Breast epithelium (tissue), 4 donors: ENCODE measurements at regions not wholly inside any gene's neighbourhood (a gene's known extent, or its start where the extent isn't known, plus 50 kb on each side); places are given as distances from the start of the nearest gene placed in this dataset.

Source experiments
- DNase-seq, 2 donors: peaks; one replicate each; pipeline ENCODE4 v3.0.0-alpha.2; 2019; ENCODE audit warnings: low spot score in 2 of 2
- H3K27ac ChIP-seq, 2 donors: fragments of 200-600 bp; sonication (generic) in 1 of 2; one replicate each; pipeline ENCODE4 v1.5.1; 2016 to 2019; ENCODE audit warnings: mild to moderate bottlenecking in 1 of 2
- H3K27me3 ChIP-seq, 2 donors: fragments of 200-600 bp; sonication (generic) in 1 of 2; one replicate each; pipeline versions ENCODE4 v1.5.1 to v1.6.0; 2017 to 2019; ENCODE audit warnings: control low read depth in 1 of 2, mild to moderate bottlenecking in 1 of 2
- H3K36me3 ChIP-seq: fragments of 200-600 bp; one replicate; pipeline ENCODE4 v1.5.1; 2019
- H3K4me1 ChIP-seq, 2 donors: fragments of 200-600 bp; sonication (generic); one replicate each; pipeline ENCODE4 v1.5.1; 2016 to 2019; ENCODE audit warnings: control low read depth in 1 of 2
- H3K4me3 ChIP-seq, 3 donors: fragments of 200-600 bp; sonication (generic); 1 replicate in 2 of 3; 2 replicates in 1 of 3; pipeline ENCODE4 v1.5.1; 2016 to 2019; ENCODE audit warnings: mild to moderate bottlenecking in 3 of 3, moderate library complexity in 2 of 3
- H3K9me3 ChIP-seq, 2 donors: fragments of 200-600 bp; sonication (generic) in 1 of 2; one replicate each; pipeline ENCODE4 v1.5.1; 2016 to 2019; ENCODE audit warnings: control low read depth in 1 of 2
- POLR2A ChIP-seq: fragments of 450-650 bp; IDR thresholded peaks from one replicate; pipeline ENCODE4 v1.6.1; 2016; ENCODE audit warnings: antibody characterized with exemption, mild to moderate bottlenecking, moderate library complexity
- POLR2AphosphoS5 ChIP-seq, 3 donors: sonication (generic); formaldehyde crosslinking; IDR thresholded peaks; one replicate each; pipeline ENCODE4 v1.6.1; 2017; ENCODE audit warnings: antibody characterized with exemption in 3 of 3
- intact Hi-C: fragments of 100-400 bp; cut with DNase I; formaldehyde crosslinking; loops from one replicate; pipeline ENCODE4 v1.15.1; 2023; ENCODE audit warnings: low total_unique reads
- TF ChIP-seq, protein P1 (sequence below), 3 donors: fragments of 450-650 bp; IDR thresholded peaks; one replicate each; pipeline ENCODE4 v1.5.1; 2016 to 2017; ENCODE audit warnings: antibody characterized with exemption in 3 of 3, mild to moderate bottlenecking in 3 of 3, moderate library complexity in 3 of 3

DNA sequence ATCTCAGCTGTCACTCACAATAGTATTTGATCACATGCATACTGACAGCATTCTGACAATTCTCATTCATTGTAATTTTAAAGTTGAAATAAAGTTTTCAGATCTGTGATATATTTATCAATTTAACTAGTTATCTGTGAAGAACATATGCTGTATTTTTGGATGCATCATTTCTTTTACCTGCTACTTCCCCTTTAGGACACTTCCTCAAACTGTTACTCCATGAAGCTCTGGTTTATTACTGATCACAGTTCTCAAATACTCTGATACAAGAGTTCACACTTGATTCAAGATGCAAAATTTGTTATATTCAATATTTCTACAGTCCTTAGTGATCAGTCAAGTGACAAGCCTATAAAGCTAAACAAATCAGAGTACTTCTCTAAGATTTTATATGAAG lies 1655.2 kb downstream of the LRRC4C start:
- Histone ChIP-seq H3K36me3 (no peaks in the 10 kb centered on the region), H3K27ac (no peak overlapping the region), H3K4me3 (no peak overlapping the region), H3K27me3 (no peaks in the 10 kb centered on the region), H3K4me1 (no peaks in the 10 kb centered on the region), H3K9me3 (no peaks in the 10 kb centered on the region)
- intact Hi-C loops: no loop called here
- no peak for DNase-seq
- TF ChIP-seq POLR2AphosphoS5 (IDR thresholded peaks at IDR 0.05) (no peak), POLR2A (no peak)
- TF ChIP-seq, protein P1, sequence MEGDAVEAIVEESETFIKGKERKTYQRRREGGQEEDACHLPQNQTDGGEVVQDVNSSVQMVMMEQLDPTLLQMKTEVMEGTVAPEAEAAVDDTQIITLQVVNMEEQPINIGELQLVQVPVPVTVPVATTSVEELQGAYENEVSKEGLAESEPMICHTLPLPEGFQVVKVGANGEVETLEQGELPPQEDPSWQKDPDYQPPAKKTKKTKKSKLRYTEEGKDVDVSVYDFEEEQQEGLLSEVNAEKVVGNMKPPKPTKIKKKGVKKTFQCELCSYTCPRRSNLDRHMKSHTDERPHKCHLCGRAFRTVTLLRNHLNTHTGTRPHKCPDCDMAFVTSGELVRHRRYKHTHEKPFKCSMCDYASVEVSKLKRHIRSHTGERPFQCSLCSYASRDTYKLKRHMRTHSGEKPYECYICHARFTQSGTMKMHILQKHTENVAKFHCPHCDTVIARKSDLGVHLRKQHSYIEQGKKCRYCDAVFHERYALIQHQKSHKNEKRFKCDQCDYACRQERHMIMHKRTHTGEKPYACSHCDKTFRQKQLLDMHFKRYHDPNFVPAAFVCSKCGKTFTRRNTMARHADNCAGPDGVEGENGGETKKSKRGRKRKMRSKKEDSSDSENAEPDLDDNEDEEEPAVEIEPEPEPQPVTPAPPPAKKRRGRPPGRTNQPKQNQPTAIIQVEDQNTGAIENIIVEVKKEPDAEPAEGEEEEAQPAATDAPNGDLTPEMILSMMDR (IDR thresholded peaks at IDR 0.05): no peak

DNA sequence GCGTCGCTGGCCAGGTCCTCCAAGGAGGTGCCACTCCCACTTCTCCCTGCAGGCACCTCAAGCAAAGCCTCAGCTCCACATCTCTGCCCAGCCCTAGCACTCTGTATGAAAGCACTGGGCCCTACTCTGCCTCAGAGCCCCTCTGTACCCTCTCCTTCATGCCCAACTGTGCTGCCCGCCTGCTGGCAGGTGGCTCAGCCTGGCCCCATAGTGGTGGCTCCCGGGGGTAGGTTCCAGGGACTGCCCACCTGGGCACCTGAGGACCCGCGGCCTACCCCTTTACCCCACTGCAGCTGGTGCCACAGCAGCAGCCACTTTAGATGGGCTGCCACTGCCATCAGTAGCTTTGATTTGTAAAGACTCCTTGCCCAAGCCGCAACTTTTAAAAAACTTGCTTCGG lies 1672.8 kb downstream of the LRRC4C start:
- Histone ChIP-seq H3K36me3 (no peaks in the 10 kb centered on the region), H3K9me3 (no peaks in the 10 kb centered on the region), H3K27me3 (no peaks in the 10 kb centered on the region), H3K4me3 (no peak overlapping the region), H3K4me1 (no peaks in the 10 kb centered on the region), H3K27ac (no peak overlapping the region)
- intact Hi-C loops: no loop called here
- no peak for DNase-seq
- TF ChIP-seq, protein P1 (IDR thresholded peaks at IDR 0.05): no peak
- TF ChIP-seq POLR2A (no peak), POLR2AphosphoS5 (IDR thresholded peaks at IDR 0.05) (no peak)

DNA sequence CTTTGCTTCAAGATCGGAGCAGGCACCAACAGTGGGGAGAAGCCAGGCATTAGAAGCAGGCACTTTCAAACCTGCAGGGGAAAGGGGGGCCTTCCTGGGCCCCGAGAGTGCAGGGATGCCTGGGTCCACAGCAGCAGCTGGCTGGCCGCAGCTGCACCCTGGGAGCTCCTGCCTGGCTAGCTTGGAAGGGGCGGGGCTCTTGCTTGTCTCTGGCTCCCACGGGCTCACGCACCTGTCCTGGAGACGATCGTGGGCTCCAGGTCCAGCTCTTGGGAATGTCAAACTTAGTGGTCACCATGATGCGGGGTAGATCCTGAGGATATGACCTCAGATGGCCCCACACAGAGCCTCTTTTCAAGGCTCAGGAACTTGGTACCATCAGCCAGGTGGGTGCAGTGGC lies 1673.2 kb downstream of the LRRC4C start:
- H3K27ac ChIP-seq: no peak overlapping the region
- H3K9me3 ChIP-seq: no peaks in the 10 kb centered on the region
- TF ChIP-seq POLR2AphosphoS5 (IDR thresholded peaks at IDR 0.05) (no peak), POLR2A (no peak)
- TF ChIP-seq, protein P1 (IDR thresholded peaks at IDR 0.05): no peak
- DNase-seq: no peak
- no peaks in the 10 kb centered on the region for H3K4me1 ChIP-seq
- H3K4me3 ChIP-seq: no peak overlapping the region
- H3K36me3 ChIP-seq: no peaks in the 10 kb centered on the region
- intact Hi-C loops: no loop called here
- no peaks in the 10 kb centered on the region for H3K27me3 ChIP-seq

DNA sequence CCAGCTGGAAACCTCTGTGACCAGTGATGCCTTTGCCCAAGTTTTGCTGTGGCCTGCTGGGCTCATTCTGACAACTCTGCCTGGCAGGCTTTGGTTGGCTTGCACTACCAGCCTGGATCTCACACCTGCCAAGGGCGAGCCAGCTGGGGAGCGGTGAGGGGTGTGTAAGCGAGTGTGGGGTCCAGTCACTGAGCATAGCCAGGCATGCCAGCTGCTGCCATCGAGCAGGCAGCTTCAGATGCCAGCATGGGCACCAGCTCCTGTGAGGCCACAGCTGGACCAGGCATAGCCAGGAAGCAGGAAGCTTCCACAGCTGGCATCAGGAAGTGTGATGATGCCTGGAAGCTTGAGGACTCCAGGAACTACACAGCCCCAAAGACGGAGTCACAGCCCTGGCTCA lies 1674.6 kb downstream of the LRRC4C start:
- H3K4me3 ChIP-seq: no peak overlapping the region
- H3K9me3 ChIP-seq: no peaks in the 10 kb centered on the region
- intact Hi-C loops: no loop called here
- no peak for DNase-seq
- H3K36me3 ChIP-seq: no peaks in the 10 kb centered on the region
- TF ChIP-seq, protein P1 (IDR thresholded peaks at IDR 0.05): no peak
- TF ChIP-seq POLR2A: no peak
- TF ChIP-seq POLR2AphosphoS5 (IDR thresholded peaks at IDR 0.05): no peak
- H3K27me3 ChIP-seq: no peaks in the 10 kb centered on the region
- no peak overlapping the region for H3K27ac ChIP-seq
- H3K4me1 ChIP-seq: no peaks in the 10 kb centered on the region

DNA sequence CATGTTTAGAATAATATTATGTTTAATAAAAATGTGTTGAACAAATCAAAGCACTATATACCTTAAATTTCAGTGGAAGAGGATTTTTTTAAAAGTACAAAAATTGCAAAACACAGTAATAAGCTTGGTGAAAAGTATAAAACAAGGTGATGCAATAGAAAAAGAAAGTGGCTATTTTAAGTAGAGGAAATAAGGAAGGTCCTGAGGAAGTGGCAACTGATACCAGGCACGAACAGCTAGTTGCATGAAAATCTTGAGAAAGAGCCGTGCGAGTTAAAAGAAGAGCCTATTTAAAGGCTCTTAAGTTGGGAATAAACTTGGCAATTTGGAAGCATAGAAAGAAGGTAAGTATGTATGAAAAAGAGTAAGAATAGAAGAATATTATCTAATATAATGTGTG lies 1679.3 kb downstream of the LRRC4C start:
- intact Hi-C loops: no loop called here
- no peak overlapping the region for H3K27ac ChIP-seq
- no peak for DNase-seq
- no peaks in the 10 kb centered on the region for H3K9me3 ChIP-seq
- no peak overlapping the region for H3K4me3 ChIP-seq
- H3K36me3 ChIP-seq: no peaks in the 10 kb centered on the region
- no peaks in the 10 kb centered on the region for H3K27me3 ChIP-seq
- TF ChIP-seq POLR2AphosphoS5 (IDR thresholded peaks at IDR 0.05) (no peak), POLR2A (no peak)
- TF ChIP-seq, protein P1 (IDR thresholded peaks at IDR 0.05): no peak
- H3K4me1 ChIP-seq: no peaks in the 10 kb centered on the region
